ENCODE measurements at regions not wholly inside any gene's neighbourhood (a gene's known extent, or its start where the extent isn't known, plus 50 kb on each side); places are given as distances from the start of the nearest gene placed in this dataset.
A peak's percentile ranks its signal among the peaks of the same experiment; 100 is the strongest.

DNA sequence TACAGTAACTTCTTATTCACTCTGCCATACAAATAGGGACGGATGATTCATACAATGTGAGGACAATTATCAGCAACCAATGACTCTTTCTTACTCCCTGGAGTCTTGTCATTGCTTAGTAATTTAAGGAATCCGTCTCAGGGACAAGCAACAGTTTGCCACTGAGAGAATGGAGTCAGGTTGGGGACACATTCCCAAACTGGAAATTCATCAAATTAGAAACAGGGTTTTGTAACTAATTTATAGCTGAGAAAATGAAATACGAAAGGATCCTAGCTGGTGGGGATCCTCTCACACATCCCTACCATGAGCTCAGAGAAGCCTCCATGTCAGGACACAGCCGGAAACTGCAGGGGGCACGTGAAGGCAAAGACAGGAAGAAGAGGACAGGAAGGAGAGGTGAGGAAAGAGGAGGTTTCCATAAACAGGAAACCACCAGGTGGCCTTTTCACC, 50.4 kb upstream of the KDR start:
- DNase-seq (ENCODE audit: low read depth in 3 of 3): no peak

GRCh38 chr4:55176497-55176896, 51.1 kb upstream of the KDR start:
- no peak for DNase-seq (ENCODE audit: low read depth in 3 of 3)

DNA sequence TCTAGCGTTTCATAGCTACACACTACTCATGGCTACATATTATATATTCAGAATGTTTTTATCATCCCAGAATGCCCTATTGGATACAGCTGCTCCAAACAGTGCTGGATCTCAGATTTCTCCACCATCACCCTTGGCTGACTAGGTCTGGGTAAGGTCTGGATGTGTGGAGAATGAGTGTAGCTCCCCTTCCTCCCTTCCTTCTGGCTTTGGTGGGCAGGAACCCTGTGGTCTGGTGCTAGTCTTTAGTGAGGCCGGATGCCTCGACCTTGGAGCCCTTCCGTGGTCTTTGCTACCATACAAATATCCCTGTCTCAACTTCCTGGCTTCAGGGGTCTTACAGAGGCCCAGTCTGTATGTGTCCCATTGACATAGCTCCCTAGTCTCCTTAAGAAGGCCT, 52.1 kb upstream of the KDR start:
- no peak for DNase-seq (ENCODE audit: low read depth in 3 of 3)

- DNase-seq (ENCODE audit: low read depth in 3 of 3): no peak
Measured at GRCh38 chr4:55178226-55179005, 53.0 kb upstream of the KDR start.

DNA sequence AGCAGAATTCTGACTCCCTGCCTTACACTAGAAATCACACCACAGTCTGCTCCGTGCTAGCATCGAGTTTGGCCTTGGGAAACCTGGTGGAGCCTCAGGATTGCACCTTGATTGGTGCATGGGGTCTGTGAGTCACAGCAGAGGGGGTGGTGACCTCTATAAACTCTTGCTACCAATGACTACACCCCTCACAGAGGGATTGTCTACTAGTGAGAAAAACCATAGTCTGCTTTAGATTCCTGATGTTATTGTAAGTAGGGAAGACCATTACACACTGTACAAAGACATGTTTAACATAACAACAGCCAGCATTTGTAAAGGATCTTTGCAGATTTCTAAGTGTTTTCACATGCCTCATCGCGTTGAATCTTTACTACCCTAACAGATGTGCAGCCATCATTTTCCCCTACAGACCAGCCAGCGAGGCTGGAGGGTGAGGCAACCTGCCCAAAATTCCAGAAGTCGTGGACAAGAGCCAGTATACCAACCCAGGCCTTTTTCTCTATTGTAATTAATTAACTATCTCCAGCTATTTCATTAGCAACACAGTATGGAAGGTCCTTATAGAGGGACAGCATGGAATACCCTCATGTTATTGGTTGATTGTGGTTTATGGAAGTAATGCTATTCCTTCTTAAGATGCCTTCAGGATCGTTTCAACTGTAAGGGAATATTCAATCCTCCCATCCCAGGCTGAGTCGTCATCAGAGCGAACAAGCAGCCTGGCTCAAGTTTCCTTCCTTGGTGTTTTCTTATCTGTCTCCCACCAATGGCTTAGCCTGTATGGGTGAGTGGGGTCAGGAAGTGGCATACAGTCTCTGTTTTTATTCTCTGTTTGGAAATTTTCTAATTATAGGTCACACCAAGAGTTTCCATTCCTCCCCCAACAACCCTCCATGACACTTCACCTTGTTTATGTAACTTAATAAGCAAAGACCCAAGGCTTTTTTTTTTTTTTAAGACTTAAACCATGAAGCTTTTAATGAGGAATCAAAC, 55.9 kb upstream of the KDR start:
- DNase-seq (ENCODE audit: low read depth in 3 of 3): no peak

DNA sequence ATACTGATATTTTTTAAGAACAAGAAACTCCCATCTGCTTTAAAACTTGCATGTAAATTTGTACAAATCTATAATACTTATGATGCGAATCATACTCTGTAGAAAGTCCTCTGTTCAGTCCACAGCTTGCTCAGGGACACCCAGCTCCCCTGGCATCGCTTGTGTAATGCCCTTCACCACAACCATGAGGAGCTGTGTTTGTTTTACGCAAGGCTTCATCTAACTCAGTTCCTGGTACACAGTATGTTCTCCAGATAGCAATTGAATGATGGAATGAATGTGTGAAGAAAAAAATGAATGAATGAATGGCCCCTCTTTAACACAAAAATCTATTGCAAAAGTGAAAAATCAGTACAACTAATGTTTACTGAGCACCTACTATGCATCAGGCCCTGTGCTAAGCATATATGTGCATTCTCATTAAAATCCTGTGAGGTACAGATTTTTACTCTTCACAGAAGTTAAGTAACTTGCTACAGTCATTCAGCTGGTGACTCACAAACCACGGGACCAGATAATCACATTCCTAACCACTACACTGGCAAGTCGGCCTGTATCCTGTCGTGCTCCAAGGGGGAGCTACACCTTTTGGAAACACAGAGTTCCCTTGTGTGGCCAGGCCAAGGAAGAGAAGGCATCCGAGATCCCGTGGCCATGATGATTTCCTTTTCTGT, 58.7 kb upstream of the KDR start:
- no peak for DNase-seq (ENCODE audit: low read depth in 3 of 3)

DNA sequence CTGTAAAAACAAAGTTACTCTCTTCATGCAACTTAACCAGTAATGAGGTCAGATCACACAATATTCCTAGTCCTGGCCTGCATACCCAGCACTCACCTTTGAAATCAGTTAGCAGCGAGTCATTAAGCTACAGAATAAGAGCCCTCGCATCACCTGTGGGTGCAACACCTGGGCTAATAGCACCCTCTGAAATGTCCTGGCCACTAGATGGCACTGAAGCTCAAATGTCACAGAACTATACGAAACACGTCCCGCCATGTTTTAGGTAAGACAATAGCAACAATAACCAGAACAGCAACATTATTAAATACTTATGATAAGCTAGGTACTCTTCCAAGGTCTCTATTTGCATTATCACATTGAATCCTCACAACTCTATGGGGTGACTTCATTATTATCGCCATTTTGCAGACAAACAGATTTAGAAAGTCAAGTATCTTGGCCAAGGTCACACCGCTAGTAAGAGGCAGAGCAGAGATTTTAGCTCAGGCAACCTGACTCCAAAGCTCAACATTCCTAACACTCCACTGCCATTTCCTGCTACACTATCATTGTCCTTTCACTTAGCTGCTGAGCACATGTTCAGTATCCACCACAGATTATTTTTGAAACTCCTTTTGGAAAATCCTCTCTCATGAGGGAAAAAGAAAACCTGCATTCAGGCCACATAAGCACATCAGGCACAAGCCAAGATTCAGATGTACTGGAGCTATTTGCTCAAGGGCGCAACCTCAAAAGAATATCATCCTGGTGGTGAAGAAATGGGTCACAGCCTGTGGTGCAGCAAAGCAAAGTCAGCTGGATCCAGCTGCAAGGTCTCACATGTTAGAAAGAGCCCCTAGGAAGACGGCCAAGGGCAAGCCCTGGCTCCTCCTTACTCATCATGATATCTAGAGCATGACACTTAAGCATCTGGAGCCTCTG, 59.5 kb upstream of the KDR start:
- DNase-seq (ENCODE audit: low read depth in 3 of 3): peak in 1 of 3 experiments; percentile 3

GRCh38 chr4:55186123-55186522, 60.7 kb upstream of the KDR start:
- no peak for DNase-seq (ENCODE audit: low read depth in 3 of 3)

GRCh38 chr4:55186700-55187099, 61.3 kb upstream of the KDR start:
- DNase-seq (ENCODE audit: low read depth in 3 of 3): no peak

DNA sequence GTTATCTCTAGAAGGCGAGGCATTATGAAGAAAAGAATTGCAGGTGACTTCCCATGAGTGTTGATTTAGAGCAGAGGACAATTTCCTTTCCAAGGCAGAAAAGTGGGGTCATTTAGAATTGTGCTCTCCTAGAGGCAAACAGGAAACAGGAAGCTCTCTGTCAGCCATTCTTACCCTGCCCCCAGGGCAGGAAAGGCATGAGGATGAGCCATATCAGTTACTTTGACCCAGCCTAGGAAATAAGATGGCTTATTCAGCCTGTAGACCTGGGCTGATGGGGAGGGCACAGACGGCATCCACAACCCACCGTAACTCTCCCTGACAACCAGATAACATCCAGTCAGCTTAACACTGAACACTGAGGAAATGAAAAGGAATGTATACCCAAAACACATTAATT, 88.8 kb upstream of the KDR start:
- no peak for DNase-seq (ENCODE audit: low read depth in 3 of 3)

DNA sequence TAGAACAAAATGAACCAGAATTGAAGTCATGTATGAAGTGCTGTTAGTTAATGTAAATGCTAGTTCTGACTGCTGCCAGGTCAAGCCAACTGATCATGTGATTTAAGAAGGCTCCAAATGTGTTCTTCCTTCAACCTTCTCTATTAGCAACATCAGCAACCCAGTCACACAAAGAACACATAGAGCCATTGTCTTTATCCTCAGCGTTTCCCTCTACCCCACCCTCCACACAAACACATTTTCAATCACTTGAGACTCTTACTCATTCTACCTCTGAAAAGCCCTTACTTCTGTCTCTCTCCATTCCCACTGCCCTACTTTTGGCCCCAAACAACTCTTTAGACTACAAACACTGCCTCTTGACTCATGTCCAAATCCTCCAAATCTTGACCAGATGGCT, 89.7 kb upstream of the KDR start:
- no peak for DNase-seq (ENCODE audit: low read depth in 3 of 3)

GRCh38 chr4:55216863-55217635, 91.7 kb upstream of the KDR start:
- no peak for DNase-seq (ENCODE audit: low read depth in 3 of 3)

DNA sequence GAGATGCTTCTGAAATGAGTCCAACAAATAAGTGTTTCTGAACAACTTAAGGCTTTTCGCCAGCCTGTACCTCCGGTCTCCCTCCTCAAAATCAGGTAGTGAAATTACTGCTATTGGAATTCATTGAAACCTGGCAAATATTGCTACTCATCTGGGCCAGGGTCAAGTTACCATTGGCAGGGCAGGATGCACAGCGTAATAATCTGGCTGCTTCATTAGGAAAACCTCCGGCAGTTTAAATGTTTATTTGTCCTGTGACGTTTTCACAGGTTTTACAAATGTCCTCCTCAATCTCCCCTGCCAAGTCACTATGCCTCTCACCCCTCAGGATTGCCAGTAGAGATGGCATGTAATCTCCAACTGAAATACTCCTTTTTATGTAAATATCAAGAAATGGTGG, 92.6 kb upstream of the KDR start:
- DNase-seq (ENCODE audit: low read depth in 3 of 3): no peak

DNA sequence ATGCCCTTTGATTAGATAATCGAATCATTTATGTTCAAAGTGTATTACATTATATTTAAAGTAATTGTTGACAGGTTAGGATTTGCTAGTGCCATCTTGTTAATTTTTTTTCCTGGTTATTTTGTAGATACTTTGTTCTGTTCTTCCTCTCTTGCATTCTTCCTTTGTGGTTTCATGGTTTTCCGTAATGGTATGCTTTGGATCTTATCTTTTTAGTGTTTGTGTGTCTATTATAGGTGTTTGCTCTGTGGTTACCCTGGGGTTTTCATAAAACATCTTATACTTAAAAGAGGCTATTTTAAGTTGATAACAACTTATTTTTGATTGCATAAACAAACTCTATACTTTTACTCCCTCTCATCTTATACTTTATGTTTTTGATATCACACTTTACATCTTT, 108.2 kb upstream of the SRD5A3 start:
- no peak for DNase-seq (ENCODE audit: low read depth in 3 of 3)

GRCh38 chr4:55238407-55238806, 107.6 kb upstream of the SRD5A3 start:
- no peak for DNase-seq (ENCODE audit: low read depth in 3 of 3)

DNA sequence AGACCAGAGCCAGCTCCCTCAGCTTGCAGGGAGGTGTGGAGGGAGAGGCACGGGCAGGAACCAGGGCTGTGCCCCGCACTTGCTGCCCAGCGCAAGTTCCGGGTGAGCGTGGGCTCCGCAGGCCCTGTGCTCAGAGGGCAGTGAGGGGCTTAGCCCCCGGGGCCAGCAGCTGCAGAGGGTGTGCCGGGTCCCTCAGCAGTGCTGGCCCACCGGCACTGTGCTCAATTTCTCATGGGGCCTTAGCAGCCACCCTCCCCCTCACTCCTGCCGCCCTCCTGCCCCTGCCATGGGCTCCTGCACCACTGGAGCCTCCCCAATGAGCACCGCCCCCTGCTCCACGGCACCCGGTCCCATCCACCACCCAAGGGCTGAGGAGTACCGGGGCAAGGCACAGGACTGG, 104.6 kb upstream of the SRD5A3 start:
- DNase-seq (ENCODE audit: low read depth in 3 of 3): no peak

DNA sequence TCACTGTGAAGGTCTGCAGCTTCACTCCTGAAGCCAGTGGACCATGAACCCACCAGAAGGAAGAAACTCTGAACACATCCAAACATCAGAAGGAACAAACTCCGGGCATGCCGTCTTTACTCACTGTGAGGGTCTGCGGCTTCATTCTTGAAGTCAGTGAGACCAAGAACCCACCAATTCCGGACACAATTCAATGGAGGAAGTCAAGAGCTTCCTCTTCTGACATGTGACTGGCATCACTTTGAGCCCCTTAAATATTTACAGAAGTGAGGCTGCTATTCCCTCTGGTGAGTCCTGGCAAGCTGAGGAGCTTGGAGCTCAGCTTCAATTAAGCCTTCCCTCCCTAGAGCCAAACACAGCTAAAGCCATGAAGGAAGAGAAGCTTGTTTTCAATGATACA, 103.5 kb upstream of the SRD5A3 start:
- no peak for DNase-seq (ENCODE audit: low read depth in 3 of 3)

DNA sequence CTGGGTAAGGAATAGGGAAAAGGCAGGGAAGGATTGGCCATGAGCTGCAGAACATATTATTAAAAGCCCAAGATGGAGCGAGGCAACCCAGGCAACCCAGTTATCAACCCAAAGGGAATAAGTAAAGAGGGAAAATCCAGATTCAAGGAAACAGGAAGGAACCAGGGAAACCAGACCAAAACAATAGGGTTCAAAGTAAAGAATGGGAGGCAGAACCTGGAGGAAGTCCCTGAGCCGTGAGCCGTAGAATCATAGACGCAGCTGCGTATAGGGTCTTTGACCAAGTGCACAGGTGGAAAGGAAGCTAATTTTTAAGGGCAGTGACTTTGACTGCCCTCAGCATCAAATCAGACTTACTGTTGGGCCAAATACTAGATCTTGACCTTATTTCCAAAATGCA, 98.5 kb upstream of the SRD5A3 start:
- DNase-seq (ENCODE audit: low read depth in 3 of 3): no peak

DNA sequence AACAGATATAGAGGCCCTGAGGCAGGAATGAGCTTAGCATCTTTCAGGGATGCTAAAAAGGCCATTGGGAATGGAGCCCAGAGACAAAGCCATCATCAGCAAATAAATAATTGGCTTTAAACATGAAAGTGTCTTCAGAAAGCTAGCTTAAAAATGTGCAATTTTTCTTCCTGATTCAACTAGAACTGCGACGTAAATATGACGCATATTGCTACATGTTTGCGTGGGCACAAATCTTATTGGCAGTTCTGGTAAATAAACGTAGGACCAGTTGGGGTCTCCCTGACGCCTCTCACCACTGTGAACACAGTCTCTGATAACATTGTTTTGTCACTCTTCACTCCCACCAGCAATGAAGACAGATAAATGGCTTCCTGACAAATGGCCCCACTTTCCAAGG, 97.3 kb upstream of the SRD5A3 start:
- DNase-seq (ENCODE audit: low read depth in 3 of 3): no peak

DNA sequence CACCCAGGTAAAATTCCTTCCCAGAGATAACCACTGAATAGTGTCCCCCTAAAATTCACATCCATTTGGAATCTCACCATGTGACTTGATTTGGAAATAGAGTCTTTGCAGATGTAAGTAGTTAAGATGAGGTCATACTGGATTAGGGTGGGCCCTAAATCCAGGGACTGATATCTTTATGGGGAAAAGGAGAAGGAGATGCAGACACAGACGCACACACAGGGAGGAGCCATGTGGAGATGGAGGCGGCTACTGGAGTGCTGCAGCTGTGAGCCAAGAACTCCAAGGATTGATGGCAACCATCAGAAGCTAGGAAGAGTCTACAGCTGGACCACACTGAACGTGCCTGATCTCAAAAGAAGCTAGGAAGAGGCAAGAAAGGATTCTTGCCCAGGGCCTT, 96.6 kb upstream of the SRD5A3 start:
- no peak for DNase-seq (ENCODE audit: low read depth in 3 of 3)

Data from stimulated activated CD4-positive, alpha-beta T cell treated with anti-CD3 and anti-CD28 coated beads, TNF-alpha, amount 100 ng/mL, for 4 hours (primary cell).